Urinary bladder (tissue), 3 donors: ENCODE measurements at regions not wholly inside any gene's neighbourhood (a gene's known extent, or its start where the extent isn't known, plus 50 kb on each side); places are given as distances from the start of the nearest gene placed in this dataset.

Experiments
- DNase-seq: peaks from one replicate; pipeline ENCODE4 v3.0.0-alpha.2; 2015; ENCODE audit errors: extremely low spot score
- H3K27ac ChIP-seq: one replicate; pipeline ENCODE4 v1.5.1; 2013; ENCODE audit warnings: low read depth, mild to moderate bottlenecking, moderate library complexity
- H3K36me3 ChIP-seq: one replicate; pipeline ENCODE4 v1.6.1; 2013; ENCODE audit warnings: mild to moderate bottlenecking, moderate library complexity; ENCODE audit not compliant: insufficient read depth
- H3K4me1 ChIP-seq: one replicate; pipeline ENCODE4 v1.6.1; 2013; ENCODE audit warnings: mild to moderate bottlenecking, moderate library complexity; ENCODE audit not compliant: insufficient read depth
- H3K4me3 ChIP-seq: one replicate; pipeline ENCODE4 v1.5.1; 2013; ENCODE audit warnings: low read depth, low read length
- WGBS: extraction: QIAGEN DNeasy Blood & Tissue Kit; methylation state at CpG from one replicate; pipeline ENCODE4 v1.1.7; 2013; 5-methylcytosine and 5-hydroxymethylcytosine counted together
- donor health status: healthy with polysubstance abuse.
- donor health status: healthy.

- 19% methylated on average over 7 of the region's 7 CpGs for WGBS
- DNase-seq: no peak
- Histone ChIP-seq H3K4me3 (no peak overlapping the region), H3K4me1 (no peaks in the 10 kb centered on the region), H3K27ac (no peak overlapping the region), H3K36me3 (no peaks in the 10 kb centered on the region)
Measured at GRCh38 chr1:114219172-114219868, 65.7 kb upstream of the SYT6 start.

GRCh38 chr1:114218361-114219171 lies 64.9 kb upstream of the SYT6 start:
- 59% methylated on average over 10 of the region's 10 CpGs for WGBS
- H3K4me3 ChIP-seq: no peak overlapping the region
- H3K27ac ChIP-seq: no peak overlapping the region
- H3K36me3 ChIP-seq: no peaks in the 10 kb centered on the region
- no peak for DNase-seq
- H3K4me1 ChIP-seq: no peaks in the 10 kb centered on the region

DNA sequence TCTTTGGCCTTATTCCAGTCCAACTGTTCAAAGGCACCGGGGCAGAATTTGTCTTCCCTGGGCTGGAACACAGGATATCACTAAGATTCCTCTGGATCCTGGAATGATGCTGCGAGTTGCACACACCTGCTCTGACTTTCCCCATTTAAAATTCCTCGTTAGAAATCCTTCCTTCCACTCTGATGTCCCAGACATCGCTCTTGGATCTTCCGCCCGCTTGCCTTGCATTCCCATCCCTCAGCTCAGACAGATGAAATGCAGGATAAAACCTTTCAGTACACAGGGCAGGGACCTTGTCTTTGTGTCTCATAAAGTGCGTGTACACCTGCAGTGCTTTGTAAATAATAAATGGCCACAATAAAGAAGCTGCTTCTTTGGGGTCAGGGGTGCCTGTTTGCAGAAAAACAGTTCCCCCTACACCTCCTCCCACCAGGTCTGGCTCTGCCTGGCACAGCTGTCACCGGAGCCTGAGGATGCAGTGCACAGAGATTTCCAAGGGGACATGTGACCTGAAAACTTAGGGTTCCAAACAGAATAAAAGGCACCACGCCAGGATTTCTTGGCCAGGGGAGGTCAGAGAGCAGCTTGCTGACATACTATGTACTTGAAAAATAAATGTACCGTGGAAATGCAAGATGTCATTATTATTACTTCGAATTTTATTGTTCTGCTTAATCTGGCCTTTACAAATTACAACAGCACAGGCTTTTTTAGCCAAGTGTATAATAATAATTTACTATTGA lies 62.9 kb upstream of the SYT6 start:
- H3K4me3 ChIP-seq: no peak overlapping the region
- 81% methylated on average over 11 of the region's 11 CpGs for WGBS
- H3K4me1 ChIP-seq: no peaks in the 10 kb centered on the region
- no peak overlapping the region for H3K27ac ChIP-seq
- no peak for DNase-seq
- no peaks in the 10 kb centered on the region for H3K36me3 ChIP-seq

GRCh38 chr1:114215436-114215835 lies 61.8 kb upstream of the SYT6 start:
- WGBS: 38% methylated on average over 4 of the region's 4 CpGs
- Histone ChIP-seq H3K36me3 (no peaks in the 10 kb centered on the region), H3K27ac (no peak overlapping the region), H3K4me3 (no peak overlapping the region), H3K4me1 (no peaks in the 10 kb centered on the region)
- DNase-seq: no peak

DNA sequence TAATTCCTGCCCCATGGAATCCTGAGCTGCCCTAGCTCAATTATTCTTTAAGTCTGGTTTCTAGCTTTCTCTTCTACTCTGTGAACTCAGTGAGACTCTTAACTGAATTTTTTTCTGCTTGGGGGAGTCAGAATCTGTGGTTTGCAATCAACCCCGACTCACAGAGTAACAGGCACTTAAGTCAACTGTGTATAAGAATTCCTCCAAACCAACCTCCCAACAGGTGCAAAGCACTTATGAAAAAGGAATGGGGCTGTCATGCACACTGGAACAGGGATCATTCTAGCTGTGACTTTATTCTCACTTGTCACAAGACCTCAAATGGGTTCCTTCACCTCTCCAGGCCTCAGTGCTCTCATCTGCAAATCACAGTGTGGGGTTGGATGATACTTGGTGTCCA lies 60.3 kb upstream of the SYT6 start:
- Histone ChIP-seq H3K36me3 (no peaks in the 10 kb centered on the region), H3K27ac (no peak overlapping the region), H3K4me1 (no peaks in the 10 kb centered on the region), H3K4me3 (no peak overlapping the region)
- 98% methylated on average over 1 of the region's 1 CpG for WGBS
- DNase-seq: no peak

DNA sequence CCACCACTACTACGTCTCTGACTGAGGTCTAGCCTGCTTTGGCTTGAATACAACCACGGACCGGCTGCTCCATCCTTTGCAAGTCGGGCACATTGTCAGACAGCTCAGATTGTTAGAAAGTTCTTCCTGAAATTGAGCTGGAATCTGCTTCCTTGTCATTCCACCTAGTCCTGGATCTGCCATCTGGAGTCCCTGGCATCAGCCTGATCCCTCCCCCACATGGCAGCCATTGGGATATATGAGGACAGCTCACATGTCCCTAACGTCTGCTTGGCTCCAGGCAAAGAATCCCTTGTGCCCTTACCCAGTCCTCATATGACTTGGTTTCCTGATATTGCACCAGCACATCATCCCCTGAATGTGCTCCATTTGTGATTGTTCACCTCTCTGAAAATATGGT lies 56.3 kb upstream of the SYT6 start:
- Histone ChIP-seq H3K27ac (no peak overlapping the region), H3K36me3 (no peaks in the 10 kb centered on the region), H3K4me3 (no peak overlapping the region), H3K4me1 (no peaks in the 10 kb centered on the region)
- 89% methylated on average over 5 of the region's 5 CpGs for WGBS
- no peak for DNase-seq

- no peak for DNase-seq
- no peak overlapping the region for H3K27ac ChIP-seq
- 47% methylated on average over 4 of the region's 4 CpGs for WGBS
Measured at GRCh38 chr1:114208714-114209113, 55.0 kb upstream of the SYT6 start.

GRCh38 chr1:114208106-114208505 lies 54.4 kb upstream of the SYT6 start:
- Histone ChIP-seq H3K4me3 (no peak overlapping the region), H3K4me1 (no peaks in the 10 kb centered on the region), H3K27ac (no peak overlapping the region), H3K36me3 (no peaks in the 10 kb centered on the region)
- no peak for DNase-seq
- 76% methylated on average over 4 of the region's 4 CpGs for WGBS

More at GRCh38 chr1:114208714-114209113, 55.0 kb upstream of the SYT6 start:
- Histone ChIP-seq H3K4me1 (no peaks in the 10 kb centered on the region), H3K4me3 (no peak overlapping the region), H3K36me3 (no peaks in the 10 kb centered on the region)

GRCh38 chr1:114207635-114208034 lies 54.0 kb upstream of the SYT6 start:
- no peak for DNase-seq

DNA sequence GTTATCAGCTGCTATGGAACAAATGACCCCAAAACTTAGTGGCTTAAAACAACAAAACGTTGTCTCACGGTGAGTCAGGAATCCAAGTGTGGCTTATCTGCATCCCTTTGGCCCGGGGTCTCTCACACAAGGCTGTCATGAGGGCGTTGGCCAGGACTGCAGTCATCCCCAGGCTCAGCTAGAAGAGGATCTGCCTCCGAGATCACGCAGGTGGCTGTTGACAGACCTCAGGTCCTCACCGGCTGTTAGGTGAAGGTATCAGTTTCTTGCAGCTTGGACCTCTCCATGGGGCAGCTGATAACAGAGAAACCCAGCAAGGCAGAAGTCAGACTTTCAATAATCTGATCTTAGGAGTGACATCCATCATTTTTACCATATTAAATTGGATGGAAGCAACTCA lies 52.7 kb upstream of the SYT6 start:
- no peak overlapping the region for H3K27ac ChIP-seq
- no peak overlapping the region for H3K4me3 ChIP-seq
- DNase-seq: no peak
- H3K36me3 ChIP-seq: no peaks in the 10 kb centered on the region
- H3K4me1 ChIP-seq: no peaks in the 10 kb centered on the region
- WGBS: 50% methylated on average over 7 of the region's 7 CpGs

More at GRCh38 chr1:114207635-114208034, 54.0 kb upstream of the SYT6 start:
- no peaks in the 10 kb centered on the region for H3K4me1 ChIP-seq
- WGBS: 76% methylated on average over 11 of the region's 11 CpGs
- H3K36me3 ChIP-seq: no peaks in the 10 kb centered on the region
- no peak overlapping the region for H3K27ac ChIP-seq
- H3K4me3 ChIP-seq: no peak overlapping the region

DNA sequence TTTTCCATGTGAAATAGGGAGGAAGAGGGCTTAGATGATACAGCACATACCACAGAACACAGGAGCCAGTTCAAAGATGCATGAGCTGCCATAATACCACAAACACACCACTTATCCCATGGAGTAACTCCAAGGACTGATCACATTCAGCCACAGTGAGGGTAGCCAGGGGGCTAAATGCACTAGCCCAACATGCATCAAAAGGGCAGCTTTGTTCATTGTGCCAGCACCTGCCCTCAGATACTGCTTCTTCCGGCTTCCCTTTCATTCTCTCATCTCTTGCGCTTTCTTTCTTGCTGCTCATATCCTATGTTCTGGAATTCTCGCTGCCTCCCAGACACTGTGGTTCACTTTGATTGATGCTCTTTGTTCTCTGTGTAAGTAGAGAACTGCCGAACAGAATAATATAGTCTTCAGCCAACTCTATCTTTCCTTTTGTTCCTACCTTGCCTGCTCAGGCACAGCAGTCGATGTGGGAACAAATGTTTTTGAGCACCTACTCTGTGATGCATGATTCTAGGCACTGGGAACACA lies 50.0 kb upstream of the SYT6 start:
- Histone ChIP-seq H3K4me1 (no peaks in the 10 kb centered on the region), H3K4me3 (no peak overlapping the region), H3K27ac (no peak overlapping the region), H3K36me3 (no peaks in the 10 kb centered on the region)
- DNase-seq: no peak
- WGBS: 76% methylated on average over 5 of the region's 5 CpGs
